ENCODE measurements at regions not wholly inside any gene's neighbourhood (a gene's known extent, or its start where the extent isn't known, plus 50 kb on each side); places are given as distances from the start of the nearest gene placed in this dataset.

GRCh38 chr12:19833775-19834501 is 394.6 kb downstream of the AEBP2 start:
- H3K4me1 ChIP-seq = no peaks in the 10 kb centered on the region
- no peak overlapping the region for H3K4me3 ChIP-seq
- no peak for TF ChIP-seq CTCF (IDR thresholded peaks at IDR 0.05; ENCODE audit: borderline replicate concordance)
- H3K36me3 ChIP-seq = no peaks in the 10 kb centered on the region
- H3K9me3 ChIP-seq (replicated peaks) = peaks cover 7% of the 10 kb centered on the region
- intact Hi-C loops (cut with micrococcal nuclease) = no loop called here
- DNase-seq = no peak
- H3K27me3 ChIP-seq (ENCODE audit: low read depth) = no peaks in the 10 kb centered on the region
- H3K27ac ChIP-seq (replicated peaks) = no peak overlapping the region

GRCh38 chr12:19834592-19834991 is 395.3 kb downstream of the AEBP2 start:
- TF ChIP-seq CTCF (IDR thresholded peaks at IDR 0.05; ENCODE audit: borderline replicate concordance) = no peak
- H3K9me3 ChIP-seq (replicated peaks) = peaks cover 7% of the 10 kb centered on the region
- intact Hi-C loops (cut with micrococcal nuclease) = no loop called here

GRCh38 chr12:19836056-19836455 is 396.8 kb downstream of the AEBP2 start:
- peaks cover 7% of the 10 kb centered on the region for H3K9me3 ChIP-seq (replicated peaks)
- TF ChIP-seq CTCF (IDR thresholded peaks at IDR 0.05; ENCODE audit: borderline replicate concordance) = no peak
- peaks cover 3% of the 10 kb centered on the region for H3K4me1 ChIP-seq
- no peak for DNase-seq
- no peak overlapping the region for H3K4me3 ChIP-seq
- H3K27me3 ChIP-seq (ENCODE audit: low read depth) = no peaks in the 10 kb centered on the region
- H3K27ac ChIP-seq (replicated peaks) = no peak overlapping the region
- intact Hi-C loops (cut with micrococcal nuclease) = no loop called here
- no peaks in the 10 kb centered on the region for H3K36me3 ChIP-seq

More at GRCh38 chr12:19834592-19834991, 395.3 kb downstream of the AEBP2 start:
- no peak overlapping the region for H3K4me3 ChIP-seq
- no peak overlapping the region for H3K27ac ChIP-seq (replicated peaks)
- H3K4me1 ChIP-seq = no peaks in the 10 kb centered on the region
- no peak for DNase-seq
- no peaks in the 10 kb centered on the region for H3K27me3 ChIP-seq (ENCODE audit: low read depth)
- H3K36me3 ChIP-seq = no peaks in the 10 kb centered on the region

GRCh38 chr12:19836456-19836855 is 397.2 kb downstream of the AEBP2 start:
- no peak for DNase-seq
- intact Hi-C loops (cut with micrococcal nuclease) = no loop called here
- Histone ChIP-seq H3K27ac (replicated peaks) (no peak overlapping the region), H3K36me3 (no peaks in the 10 kb centered on the region), H3K27me3 (ENCODE audit: low read depth) (no peaks in the 10 kb centered on the region), H3K4me3 (no peak overlapping the region), H3K4me1 (peaks cover 7% of the 10 kb centered on the region), H3K9me3 (replicated peaks) (peaks cover 7% of the 10 kb centered on the region)
- TF ChIP-seq CTCF (IDR thresholded peaks at IDR 0.05; ENCODE audit: borderline replicate concordance) = no peak

GRCh38 chr12:19837543-19837942 is 398.3 kb downstream of the AEBP2 start:
- no peaks in the 10 kb centered on the region for H3K27me3 ChIP-seq (ENCODE audit: low read depth)
- intact Hi-C loops (cut with micrococcal nuclease) = no loop called here
- no peak for DNase-seq

More at GRCh38 chr12:19837543-19837942, 398.3 kb downstream of the AEBP2 start:
- no peak overlapping the region for H3K27ac ChIP-seq (replicated peaks)
- H3K36me3 ChIP-seq = no peaks in the 10 kb centered on the region
- no peak overlapping the region for H3K4me3 ChIP-seq
- TF ChIP-seq CTCF (IDR thresholded peaks at IDR 0.05; ENCODE audit: borderline replicate concordance) = no peak
- peaks cover 7% of the 10 kb centered on the region for H3K9me3 ChIP-seq (replicated peaks)
- H3K4me1 ChIP-seq = peaks cover 11% of the 10 kb centered on the region

Data from left ventricle myocardium inferior (tissue), 1 donor.